RWPE1 (cell line): ENCODE measurements at regions not wholly inside any gene's neighbourhood (a gene's known extent, or its start where the extent isn't known, plus 50 kb on each side); places are given as distances from the start of the nearest gene placed in this dataset.

Source experiments
- CTCF ChIA-PET: fragments of 350-600 bp; sonication (Branson Sonifier 250); formaldehyde crosslinking; extraction: SDS; loops from one replicate; lab custom pipeline; 2021; lab: Yijun Ruan, JAX
- POLR2A ChIA-PET: fragments of 400-600 bp; formaldehyde crosslinking; extraction: SDS; loops from one replicate; lab custom pipeline; 2020; ENCODE audit warnings: antibody characterized with exemption; ENCODE audit not compliant: low non-redundant PET; lab: Yijun Ruan, JAX
- DNase-seq: peaks from one replicate; pipeline ENCODE4 v3.0.0; 2012; ENCODE audit warnings: low spot score
- H3K27ac ChIP-seq: fragments of 450-650 bp; 2 replicates; pipeline ENCODE4 v1.5.1; 2017
- CTCF ChIP-seq: fragments of 450-650 bp; conservative IDR thresholded peaks from 2 replicates; pipeline ENCODE4 v1.5.1; 2017; ENCODE audit warnings: low read depth, mild to moderate bottlenecking

DNA sequence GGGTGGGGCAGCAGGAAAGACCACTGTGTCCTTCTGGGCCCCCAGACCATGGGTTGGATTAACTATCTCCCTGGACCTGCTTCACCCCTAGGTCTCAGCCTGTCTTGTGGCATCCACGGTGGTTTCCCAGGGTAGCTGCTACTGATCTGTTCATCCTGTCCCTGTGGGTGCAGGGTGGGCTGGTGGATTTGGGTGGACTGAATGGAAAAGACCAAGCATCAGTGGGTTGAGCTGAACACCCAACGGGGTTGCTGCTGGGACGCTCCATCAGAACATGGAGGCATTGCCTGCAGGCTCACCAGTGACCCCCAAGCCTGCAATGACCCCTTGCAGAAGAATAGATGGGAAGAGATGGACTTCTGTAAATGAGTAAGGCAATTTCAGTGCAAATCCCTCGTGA, 812.1 kb downstream of the TBC1D22A start:
- TF ChIP-seq CTCF = no peak

DNA sequence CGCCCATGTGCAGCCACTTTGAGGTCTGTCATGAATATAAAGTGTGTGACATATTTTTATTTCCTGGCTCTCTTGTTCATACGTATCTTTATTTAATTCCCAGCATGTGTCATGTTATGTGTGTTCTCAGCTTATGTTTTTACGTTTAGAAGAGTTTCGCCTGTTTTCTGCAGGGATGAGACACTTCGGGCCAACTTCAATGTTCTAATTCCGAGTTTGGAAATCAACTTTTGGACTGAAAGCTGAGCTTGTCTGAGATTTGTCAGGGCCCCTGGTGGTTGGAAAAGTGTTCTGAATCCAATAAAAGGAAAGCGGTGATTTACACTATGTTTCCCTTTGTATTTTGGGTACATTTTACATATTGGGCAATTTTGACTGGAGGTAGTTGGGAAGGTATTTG, 810.7 kb downstream of the TBC1D22A start:
- POLR2A ChIA-PET = no interaction called here
- CTCF ChIA-PET = no interaction called here
- no peak for DNase-seq
- no peak overlapping the region for H3K27ac ChIP-seq
- no peak for TF ChIP-seq CTCF

More for the DNA sequence above, 812.1 kb downstream of the TBC1D22A start:
- no peak for DNase-seq
- H3K27ac ChIP-seq = no peak overlapping the region
- ChIA-PET POLR2A (no interaction called here), CTCF (no interaction called here)

- no peak overlapping the region for H3K27ac ChIP-seq
- CTCF ChIA-PET = no interaction called here
- TF ChIP-seq CTCF = no peak
- POLR2A ChIA-PET = no interaction called here
- no peak for DNase-seq
Measured at GRCh38 chr22:47572443-47572842, 810.0 kb downstream of the TBC1D22A start.

GRCh38 chr22:47571616-47572015, 809.2 kb downstream of the TBC1D22A start:
- CTCF ChIA-PET = no interaction called here
- DNase-seq = no peak
- POLR2A ChIA-PET = no interaction called here
- no peak overlapping the region for H3K27ac ChIP-seq
- no peak for TF ChIP-seq CTCF

DNA sequence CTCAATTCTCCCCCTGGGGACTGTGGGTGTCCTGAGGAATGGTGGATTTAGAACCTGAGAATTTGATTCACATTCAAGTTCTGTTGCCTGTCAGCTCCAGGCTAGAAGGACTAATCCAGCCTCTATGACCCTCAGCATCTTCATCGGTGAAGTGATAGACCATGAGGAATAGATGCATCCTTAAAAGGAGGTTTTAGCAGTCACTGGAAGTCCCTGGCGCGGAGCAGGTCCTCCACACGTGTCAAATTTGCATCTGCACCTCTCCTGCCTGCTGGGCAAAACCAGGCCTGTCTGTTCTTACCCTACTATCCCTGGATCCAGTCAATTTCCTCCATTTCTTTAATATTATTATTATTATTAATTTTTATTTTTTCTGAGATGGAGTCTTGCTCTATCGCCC, 808.4 kb downstream of the TBC1D22A start:
- CTCF ChIA-PET = no interaction called here
- H3K27ac ChIP-seq = no peak overlapping the region
- no peak for TF ChIP-seq CTCF
- POLR2A ChIA-PET = no interaction called here
- no peak for DNase-seq

DNA sequence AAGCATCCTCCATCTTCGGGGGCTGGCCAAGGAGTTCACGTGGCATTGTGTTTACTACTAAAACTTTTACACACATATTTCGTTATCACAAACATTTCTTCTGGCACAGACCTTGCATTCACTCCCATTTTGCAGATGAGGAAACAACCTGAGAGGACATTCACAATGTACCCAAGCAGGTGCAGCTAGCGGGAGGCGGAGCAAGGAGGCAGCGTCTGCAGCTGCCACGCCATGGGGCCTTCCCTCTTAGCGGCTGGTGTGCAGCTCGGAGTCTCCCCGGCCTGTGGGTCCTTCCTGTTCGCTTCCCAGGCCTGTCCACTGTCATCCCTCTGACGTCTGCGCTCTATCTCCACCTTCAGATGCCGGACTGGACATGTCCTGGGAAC, 807.8 kb downstream of the TBC1D22A start:
- no peak for DNase-seq
- CTCF ChIA-PET = no interaction called here
- no peak overlapping the region for H3K27ac ChIP-seq
- POLR2A ChIA-PET = no interaction called here
- TF ChIP-seq CTCF = no peak
